Adrenal gland (tissue), 9 donors: ENCODE measurements at regions not wholly inside any gene's neighbourhood (a gene's known extent, or its start where the extent isn't known, plus 50 kb on each side); places are given as distances from the start of the nearest gene placed in this dataset.

ENCODE experiments used
- DNase-seq, 7 donors: peaks; one replicate each; pipeline ENCODE4 v3.0.0-alpha.2; 2019 to 2020
- H3K27ac ChIP-seq, 5 donors: fragments of 200-600 bp; sonication (generic) in 4 of 5; 1 replicate in 3 of 5; 2 replicates in 2 of 5; pipeline versions ENCODE4 v1.5.1 to v1.8.0; 2016 to 2020; ENCODE audit warnings: mild to moderate bottlenecking in 1 of 5
- H3K27me3 ChIP-seq: fragments of 200-600 bp; 2 replicates; pipeline ENCODE4 v1.8.0; 2021
- H3K36me3 ChIP-seq, 2 donors: fragments of 200-600 bp; replicated peaks in 1 of 2; 1 replicate in 1 of 2; 2 replicates in 1 of 2; pipeline versions ENCODE4 v1.5.1 to v1.8.0; 2018 to 2022
- H3K4me1 ChIP-seq, 2 donors: fragments of 200-600 bp; replicated peaks in 1 of 2; 1 replicate in 1 of 2; 2 replicates in 1 of 2; pipeline versions ENCODE4 v1.5.1 to v1.8.0; 2018 to 2021
- H3K4me3 ChIP-seq, 4 donors: fragments of 200-600 bp; sonication (generic) in 3 of 4; one replicate each; pipeline ENCODE4 v1.5.1; 2016 to 2018
- H3K9me3 ChIP-seq, 3 donors: fragments of 200-600 bp; sonication (generic) in 1 of 3; replicated peaks in 1 of 3; 1 replicate in 2 of 3; 2 replicates in 1 of 3; pipeline versions ENCODE4 v1.5.1 to v1.8.0; 2016 to 2021
- CTCF ChIP-seq, 6 experiments: fragments of 450-650 bp in 4 of 6; fragments of 200-600 bp in 2 of 6; sonication (generic) in 1 of 6; IDR thresholded peaks; 1 replicate in 5 of 6; 2 replicates in 1 of 6; pipeline versions ENCODE4 v1.5.1 to v1.8.0; 2016 to 2021; ENCODE audit warnings: antibody characterized with exemption in 6 of 6, mild to moderate bottlenecking in 2 of 6, moderate library complexity in 1 of 6
- POLR2A ChIP-seq, 2 donors: fragments of 450-650 bp; IDR thresholded peaks; one replicate each; pipeline ENCODE4 v1.6.1; 2017; ENCODE audit warnings: antibody characterized with exemption in 2 of 2, mild to moderate bottlenecking in 2 of 2, moderate library complexity in 1 of 2
- WGBS, 4 donors: extraction: QIAGEN DNeasy Blood & Tissue Kit in 2 of 4; methylation state at CpG; one replicate each; pipeline versions ENCODE4 v1.1.5 to v1.1.7; 2013 to 2017; 5-methylcytosine and 5-hydroxymethylcytosine counted together
- intact Hi-C, 2 donors: fragments of 100-400 bp; cut with DNase I; formaldehyde crosslinking; loops; one replicate each; pipeline versions ENCODE4 v1.14.1 to v1.15.0; 2022 to 2023
- donor health status: healthy with polysubstance abuse.
- donor health status: Bipolar disorder and iron deficiency.
- donor health status: DM: yes; HTN: yes; CAD: no.
- donor health status: DM: no; HTN: no; CAD: no.
- donor health status: DM: no; HTN: no; CAD: no.

DNA sequence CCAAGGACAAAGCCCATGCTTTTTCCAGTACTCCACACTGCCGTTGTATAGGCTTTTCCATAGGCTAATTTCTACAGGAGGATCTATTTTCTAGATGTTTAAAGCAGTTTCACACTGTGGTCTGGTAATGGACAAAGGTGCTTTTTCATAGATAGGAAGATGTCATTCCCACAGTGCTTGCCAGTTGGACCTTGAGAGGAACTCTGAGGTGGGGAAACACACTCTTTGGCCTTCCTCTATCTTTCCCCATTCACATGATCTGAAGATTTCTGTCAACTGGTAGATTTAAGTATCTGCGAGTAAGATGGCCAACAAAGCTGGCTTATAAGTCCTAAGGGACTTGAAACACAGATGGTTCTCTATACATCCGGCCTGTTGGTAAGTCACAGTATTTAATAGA, 477.3 kb downstream of the UTRN start:
- Histone ChIP-seq H3K27ac (no peak overlapping the region), H3K9me3 (no peaks in the 10 kb centered on the region), H3K4me3 (no peak overlapping the region), H3K36me3 (no peaks in the 10 kb centered on the region), H3K27me3 (no peaks in the 10 kb centered on the region), H3K4me1 (no peaks in the 10 kb centered on the region)
- intact Hi-C loops = no loop called here
- DNase-seq = no peak
- 95 to 100% (median 98%) methylated on average over 3 of the region's 3 CpGs for WGBS, 4 donors
- no peak for TF ChIP-seq CTCF (IDR thresholded peaks at IDR 0.05)
- TF ChIP-seq POLR2A (IDR thresholded peaks at IDR 0.05) = no peak

DNA sequence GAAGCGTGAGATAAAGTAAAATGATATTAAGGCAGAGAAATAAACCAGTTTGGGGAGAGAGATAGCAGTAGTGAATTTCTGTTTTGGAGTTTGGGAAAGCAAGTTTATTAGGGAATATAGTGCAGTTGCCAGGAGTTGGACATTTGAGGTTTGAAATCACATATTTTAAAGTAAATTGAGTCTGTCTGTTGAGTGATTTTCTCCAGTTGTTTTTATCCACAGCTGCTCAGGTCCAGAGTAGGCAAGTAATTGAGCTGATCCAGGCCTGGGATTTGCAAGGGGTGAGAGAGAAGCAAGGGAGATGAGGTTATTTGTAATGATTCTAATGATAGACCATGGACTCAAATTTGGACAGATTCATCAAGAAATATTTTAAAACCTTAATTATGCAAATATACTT, 481.9 kb downstream of the UTRN start:
- Histone ChIP-seq H3K4me1 (peaks cover 0 to 10% of the 10 kb centered on the region in 2 donors), H3K4me3 (no peak overlapping the region), H3K9me3 (no peaks in the 10 kb centered on the region), H3K27ac (no peak overlapping the region), H3K36me3 (no peaks in the 10 kb centered on the region), H3K27me3 (no peaks in the 10 kb centered on the region)
- no peak for TF ChIP-seq POLR2A (IDR thresholded peaks at IDR 0.05)
- no peak for TF ChIP-seq CTCF (IDR thresholded peaks at IDR 0.05)
- WGBS, 4 donors = 96 to 100% (median 97%) methylated on average over 1 of the region's 1 CpG
- intact Hi-C loops = no loop called here
- no peak for DNase-seq

- DNase-seq = no peak
- no peak overlapping the region for H3K27ac ChIP-seq
- TF ChIP-seq CTCF (IDR thresholded peaks at IDR 0.05) (no peak), POLR2A (IDR thresholded peaks at IDR 0.05) (no peak)
- H3K9me3 ChIP-seq = no peaks in the 10 kb centered on the region
- H3K27me3 ChIP-seq = no peaks in the 10 kb centered on the region
- intact Hi-C loops = no loop called here
- no peak overlapping the region for H3K4me3 ChIP-seq
- H3K36me3 ChIP-seq = no peaks in the 10 kb centered on the region
- peaks cover 0 to 10% of the 10 kb centered on the region in 2 donors for H3K4me1 ChIP-seq
Measured at GRCh38 chr6:144768551-144769075, 483.5 kb downstream of the UTRN start.

DNA sequence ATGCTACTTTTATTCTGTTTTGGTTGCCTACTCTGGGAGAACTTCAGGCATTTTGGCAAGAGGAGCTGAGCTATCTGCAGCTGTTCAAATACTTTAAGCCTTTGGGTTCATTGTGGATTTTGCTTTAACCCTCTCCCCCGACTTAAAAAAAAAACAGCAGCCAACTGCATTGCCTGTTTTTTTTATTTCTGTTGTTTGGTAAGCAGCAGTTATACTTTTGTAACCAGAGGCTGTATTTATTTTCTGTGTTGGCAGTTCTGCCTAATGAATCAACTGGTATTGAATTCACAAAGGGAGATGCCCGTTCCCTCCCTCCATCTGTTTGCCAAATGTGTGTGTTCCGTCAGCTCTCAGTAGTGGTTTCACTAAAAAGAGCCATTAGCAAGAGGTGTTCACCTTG, 484.0 kb downstream of the UTRN start:
- no peaks in the 10 kb centered on the region for H3K9me3 ChIP-seq
- H3K36me3 ChIP-seq = peaks cover 0 to 1% of the 10 kb centered on the region in 2 donors
- no peak for DNase-seq
- WGBS, 4 donors = 70 to 78% (median 72%) methylated on average over 3 of the region's 3 CpGs
- intact Hi-C loops = no loop called here
- TF ChIP-seq CTCF (IDR thresholded peaks at IDR 0.05) = no peak
- TF ChIP-seq POLR2A (IDR thresholded peaks at IDR 0.05) = no peak
- peaks cover 0 to 10% of the 10 kb centered on the region in 2 donors for H3K4me1 ChIP-seq
- no peak overlapping the region for H3K27ac ChIP-seq
- no peaks in the 10 kb centered on the region for H3K27me3 ChIP-seq
- no peak overlapping the region for H3K4me3 ChIP-seq
